BLaER1 (cell line): ENCODE measurements at regions not wholly inside any gene's neighbourhood (a gene's known extent, or its start where the extent isn't known, plus 50 kb on each side); places are given as distances from the start of the nearest gene placed in this dataset.
"Not testable (repeated sequence)": the region's sequence is repeated elsewhere in the genome, so short reads cannot be mapped to it uniquely, and the experiment has no call there.

ENCODE experiments used
- H3K27ac ChIP-seq: shearing (Covaris generic); formaldehyde crosslinking; 2 replicates; pipeline ENCODE4 v1.8.1; 2022
- H3K27me3 ChIP-seq: shearing (Covaris generic); formaldehyde crosslinking; 2 replicates; pipeline ENCODE4 v1.8.1; 2022
- H3K36me3 ChIP-seq: shearing (Covaris generic); formaldehyde crosslinking; 2 replicates; pipeline ENCODE4 v1.8.1; 2022
- H3K4me1 ChIP-seq: shearing (Covaris generic); formaldehyde crosslinking; 2 replicates; pipeline ENCODE4 v1.8.1; 2022
- H3K4me2 ChIP-seq: shearing (Covaris generic); formaldehyde crosslinking; 2 replicates; pipeline ENCODE4 v1.8.1; 2022
- H3K4me3 ChIP-seq: shearing (Covaris generic); formaldehyde crosslinking; 2 replicates; pipeline ENCODE4 v1.8.1; 2022
- H3K9ac ChIP-seq: shearing (Covaris generic); formaldehyde crosslinking; 2 replicates; pipeline ENCODE4 v1.8.1; 2022
- H3K9me3 ChIP-seq: shearing (Covaris generic); formaldehyde crosslinking; 2 replicates; pipeline ENCODE4 v1.8.1; 2022
- H4K20me1 ChIP-seq: shearing (Covaris generic); formaldehyde crosslinking; 2 replicates; pipeline ENCODE4 v1.8.1; 2022
- Cebpa-rat ChIP-seq: shearing (Covaris generic); IDR thresholded peaks from 2 replicates; pipeline ENCODE4 v1.8.1; 2022

DNA sequence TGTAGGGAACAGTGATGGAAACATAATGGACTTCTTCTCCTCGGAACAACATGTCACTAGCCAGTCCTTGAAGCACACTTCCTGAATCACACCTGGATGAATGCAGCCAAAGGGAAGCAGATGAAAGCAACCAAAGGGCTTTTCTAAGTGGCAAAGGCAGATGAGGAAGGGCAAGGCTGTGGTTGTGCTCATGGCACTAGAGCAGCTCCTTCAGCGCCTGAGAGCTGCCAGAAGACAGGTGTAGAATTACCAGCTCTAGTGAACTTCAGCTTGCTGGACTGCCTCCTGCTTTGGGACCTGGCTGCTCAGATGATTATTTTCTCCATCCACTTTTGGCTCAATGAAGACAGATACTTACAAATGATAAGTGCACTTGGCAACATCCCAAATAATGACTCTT lies 1372.1 kb upstream of the SEL1L start:
- TF ChIP-seq Cebpa-rat = no peak
- Histone ChIP-seq H3K36me3 (no peaks in the 10 kb centered on the region), H3K4me3 (no peak overlapping the region), H3K4me1 (no peaks in the 10 kb centered on the region), H3K27me3 (no peaks in the 10 kb centered on the region), H3K27ac (no peak overlapping the region), H3K4me2 (no peak overlapping the region), H3K9ac (no peak overlapping the region), H4K20me1 (no peaks in the 10 kb centered on the region), H3K9me3 (no peaks in the 10 kb centered on the region)

DNA sequence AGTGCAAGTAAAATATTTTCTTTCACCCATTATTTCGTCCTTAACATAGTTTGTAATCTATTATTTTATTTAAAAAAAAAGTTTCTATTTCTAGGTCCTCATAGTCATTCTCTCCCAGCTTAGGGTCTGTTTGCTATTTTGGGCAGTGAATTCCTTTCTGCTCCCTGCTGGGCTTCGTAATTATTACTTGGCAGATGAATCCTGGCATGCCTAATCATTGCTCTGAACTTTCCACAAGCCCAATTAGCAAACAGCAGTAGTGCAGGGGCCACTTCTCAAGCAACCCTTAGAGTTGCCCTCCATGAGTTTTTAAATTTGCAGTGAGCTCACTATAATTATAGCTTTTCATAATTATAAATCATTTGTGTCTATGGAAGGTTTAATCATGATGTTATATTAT lies 1378.3 kb upstream of the SEL1L start:
- H4K20me1 ChIP-seq = no peaks in the 10 kb centered on the region
- no peak overlapping the region for H3K27ac ChIP-seq
- H3K9ac ChIP-seq = no peak overlapping the region
- H3K4me3 ChIP-seq = no peak overlapping the region
- H3K4me2 ChIP-seq = no peak overlapping the region
- no peaks in the 10 kb centered on the region for H3K9me3 ChIP-seq
- H3K27me3 ChIP-seq = no peaks in the 10 kb centered on the region
- H3K36me3 ChIP-seq = no peaks in the 10 kb centered on the region
- no peak for TF ChIP-seq Cebpa-rat
- H3K4me1 ChIP-seq = no peaks in the 10 kb centered on the region

DNA sequence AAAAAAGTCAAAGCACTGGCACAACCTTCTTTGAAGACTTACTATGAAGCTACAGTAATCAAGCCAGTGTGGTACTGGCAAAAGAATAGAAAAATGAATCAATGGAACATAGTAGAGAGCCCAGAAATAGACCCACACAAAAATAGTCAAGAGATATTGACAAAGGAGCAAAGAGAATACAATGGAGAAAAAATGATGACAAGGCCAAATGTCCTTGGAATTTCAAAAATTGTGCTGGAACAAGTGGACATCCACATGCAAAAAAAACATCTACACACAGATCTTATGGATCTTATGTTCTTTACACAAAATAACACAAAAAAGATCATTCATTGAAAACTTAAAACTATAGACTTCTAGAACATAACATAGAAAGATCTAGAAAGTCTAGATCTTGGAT lies 1379.7 kb upstream of the SEL1L start:
- no peaks in the 10 kb centered on the region for H3K9me3 ChIP-seq
- TF ChIP-seq Cebpa-rat = no peak

DNA sequence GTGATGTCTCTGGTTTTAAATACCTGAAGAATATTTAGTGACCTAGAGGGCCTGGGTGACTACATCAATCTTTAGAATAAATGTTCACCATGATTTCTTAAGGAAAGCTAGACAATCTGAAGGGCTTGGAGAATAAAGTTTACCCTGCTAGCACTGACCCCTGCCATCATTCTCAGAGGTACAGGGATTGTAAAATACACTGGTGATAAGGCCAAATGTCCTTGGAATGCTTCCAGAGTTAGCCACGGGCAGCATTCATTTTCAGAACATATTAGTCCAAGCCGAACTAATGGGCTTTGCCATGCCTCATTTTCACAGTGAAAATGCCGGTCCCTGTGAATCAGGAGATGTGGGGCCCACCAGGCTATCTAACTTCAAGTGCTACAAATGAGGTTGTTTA lies 1381.7 kb upstream of the SEL1L start:
- H3K4me3 ChIP-seq = no peak overlapping the region
- no peak overlapping the region for H3K9ac ChIP-seq
- H3K27ac ChIP-seq = no peak overlapping the region
- no peaks in the 10 kb centered on the region for H3K4me1 ChIP-seq
- H4K20me1 ChIP-seq = no peaks in the 10 kb centered on the region
- H3K27me3 ChIP-seq = no peaks in the 10 kb centered on the region
- no peaks in the 10 kb centered on the region for H3K9me3 ChIP-seq
- no peaks in the 10 kb centered on the region for H3K36me3 ChIP-seq
- H3K4me2 ChIP-seq = no peak overlapping the region
- TF ChIP-seq Cebpa-rat = no peak

More for the DNA sequence above, 1379.7 kb upstream of the SEL1L start:
- Histone ChIP-seq H4K20me1 (no peaks in the 10 kb centered on the region), H3K9ac (no peak overlapping the region), H3K27me3 (no peaks in the 10 kb centered on the region), H3K36me3 (no peaks in the 10 kb centered on the region), H3K4me1 (no peaks in the 10 kb centered on the region), H3K4me2 (no peak overlapping the region), H3K27ac (no peak overlapping the region), H3K4me3 (no peak overlapping the region)

DNA sequence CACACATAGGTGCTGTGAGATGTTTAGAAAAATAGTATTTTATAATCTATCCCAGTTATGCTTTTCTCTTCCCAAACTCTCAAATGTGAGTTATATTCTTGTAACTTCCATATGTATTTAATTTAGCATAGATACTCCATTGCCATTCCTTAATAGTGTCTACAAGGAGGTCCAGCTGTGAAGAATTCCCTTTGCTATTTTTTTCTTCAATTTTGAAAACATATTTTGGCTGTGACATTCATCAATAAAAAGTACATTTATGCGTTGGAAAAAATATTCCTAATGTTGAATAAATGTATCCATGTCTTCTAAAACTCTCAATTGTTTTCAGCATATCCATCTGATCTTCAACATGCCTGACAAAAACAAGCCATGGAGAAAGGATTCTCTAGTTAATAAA lies 1402.0 kb upstream of the SEL1L start:
- Histone ChIP-seq H3K4me1 (no peaks in the 10 kb centered on the region), H3K9ac (no peak overlapping the region), H3K27me3 (no peaks in the 10 kb centered on the region), H3K9me3 (no peaks in the 10 kb centered on the region), H3K27ac (no peak overlapping the region), H4K20me1 (no peaks in the 10 kb centered on the region), H3K4me2 (no peak overlapping the region), H3K4me3 (no peak overlapping the region), H3K36me3 (no peaks in the 10 kb centered on the region)
- TF ChIP-seq Cebpa-rat = no peak

DNA sequence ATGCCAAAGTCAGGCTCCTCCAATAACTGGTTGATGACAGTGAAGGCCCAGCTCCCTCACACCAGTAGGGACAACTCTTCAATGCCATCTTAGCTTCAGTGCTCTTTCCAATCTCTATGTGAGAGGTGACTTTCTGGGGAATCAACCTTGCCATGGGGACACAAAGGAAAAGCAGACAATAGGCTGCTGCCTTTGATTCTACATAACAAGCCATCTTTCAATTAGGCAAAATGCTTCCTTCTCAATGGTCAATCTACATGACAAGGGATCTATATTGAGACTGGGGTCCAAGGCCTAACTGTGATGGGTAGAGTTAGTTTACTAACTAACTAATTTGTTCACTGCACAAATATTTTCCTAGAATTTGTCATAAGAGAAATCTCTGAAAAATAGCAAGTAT lies 1417.5 kb upstream of the SEL1L start:
- Histone ChIP-seq H3K36me3 (no peaks in the 10 kb centered on the region), H3K4me2 (no peak overlapping the region), H4K20me1 (no peaks in the 10 kb centered on the region), H3K27ac (no peak overlapping the region), H3K4me1 (no peaks in the 10 kb centered on the region), H3K9me3 (no peaks in the 10 kb centered on the region), H3K9ac (no peak overlapping the region), H3K4me3 (no peak overlapping the region), H3K27me3 (no peaks in the 10 kb centered on the region)
- no peak for TF ChIP-seq Cebpa-rat

DNA sequence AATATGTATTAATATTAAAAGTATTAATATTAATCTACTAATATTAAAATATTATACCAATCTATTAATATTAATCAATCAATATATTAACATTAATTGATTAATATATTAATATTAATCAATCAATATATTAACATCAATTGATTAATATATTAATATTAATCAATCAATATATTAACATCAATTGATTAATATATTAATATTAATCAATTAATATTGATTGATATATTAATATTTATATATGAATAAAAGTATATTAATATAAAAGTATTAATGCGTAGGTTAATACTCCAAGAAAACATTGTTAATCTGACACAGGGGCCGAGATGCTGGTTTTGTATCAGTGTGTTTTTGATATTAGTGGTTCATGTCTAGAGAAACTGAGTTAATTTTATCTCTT lies 1430.1 kb upstream of the SEL1L start:
- no peaks in the 10 kb centered on the region for H3K36me3 ChIP-seq
- no peaks in the 10 kb centered on the region for H3K27me3 ChIP-seq
- H3K4me1 ChIP-seq = no peaks in the 10 kb centered on the region
- H3K4me3 ChIP-seq = no peak overlapping the region
- no peak overlapping the region for H3K27ac ChIP-seq
- no peak for TF ChIP-seq Cebpa-rat
- H3K9ac ChIP-seq = no peak overlapping the region
- no peaks in the 10 kb centered on the region for H4K20me1 ChIP-seq
- H3K9me3 ChIP-seq = no peaks in the 10 kb centered on the region
- H3K4me2 ChIP-seq = no peak overlapping the region

DNA sequence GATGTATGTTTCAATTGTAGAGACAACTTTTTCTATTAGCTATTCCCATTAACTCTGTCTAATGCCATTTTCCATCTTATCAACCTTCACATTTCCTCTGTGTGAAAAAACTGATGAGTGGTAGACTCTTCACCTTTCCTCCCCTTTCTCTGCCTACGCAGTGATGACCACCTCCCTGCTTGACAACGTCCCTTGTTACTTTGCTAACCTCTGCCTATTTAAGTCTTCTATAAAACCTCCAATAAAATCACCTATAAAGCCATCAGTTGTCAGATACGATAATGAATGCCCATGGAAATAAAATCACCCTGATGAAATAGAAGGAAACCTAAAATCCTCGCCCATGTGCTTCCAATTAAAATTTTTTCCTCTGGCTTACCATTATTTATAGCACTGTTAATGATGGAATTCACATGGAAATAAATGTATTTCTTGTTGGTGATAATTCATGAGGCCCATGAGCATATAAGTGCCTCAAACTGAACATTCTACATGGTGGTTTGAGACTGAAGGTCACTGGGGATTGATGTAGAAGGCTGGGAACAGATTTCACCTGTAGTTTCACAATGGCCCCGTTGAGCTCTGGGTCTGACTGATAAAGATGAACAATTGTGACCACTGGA lies 1454.0 kb upstream of the SEL1L start:
- Histone ChIP-seq H3K4me3 (no peak overlapping the region), H3K27ac (no peak overlapping the region), H3K36me3 (no peaks in the 10 kb centered on the region), H3K9me3 (no peaks in the 10 kb centered on the region), H3K4me2 (no peak overlapping the region), H4K20me1 (no peaks in the 10 kb centered on the region), H3K4me1 (no peaks in the 10 kb centered on the region), H3K27me3 (no peaks in the 10 kb centered on the region), H3K9ac (no peak overlapping the region)
- no peak for TF ChIP-seq Cebpa-rat

DNA sequence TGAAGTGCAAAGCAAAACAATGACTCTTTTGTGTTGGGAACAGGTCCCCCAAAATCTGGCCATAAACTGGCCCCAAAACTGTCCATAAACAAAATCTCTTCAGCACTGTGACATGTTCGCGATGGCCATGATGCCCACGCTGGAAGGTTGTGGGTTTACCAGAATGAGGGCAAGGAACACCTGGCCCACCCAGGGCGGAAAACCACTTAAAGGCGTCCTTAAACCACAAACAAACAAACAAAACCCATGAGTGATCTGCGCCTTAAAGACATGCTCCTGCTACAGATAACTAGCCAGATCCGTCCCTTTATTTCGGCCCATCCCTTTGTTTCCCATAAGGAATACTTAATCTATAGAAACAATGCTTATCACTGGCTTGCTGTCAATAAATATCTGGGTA lies 1460.9 kb upstream of the SEL1L start:
- not testable (repeated sequence) for H3K9ac ChIP-seq, H3K9me3 ChIP-seq, H3K27ac ChIP-seq, H3K4me1 ChIP-seq, H3K4me2 ChIP-seq, H3K27me3 ChIP-seq, H4K20me1 ChIP-seq, H3K36me3 ChIP-seq, H3K4me3 ChIP-seq

DNA sequence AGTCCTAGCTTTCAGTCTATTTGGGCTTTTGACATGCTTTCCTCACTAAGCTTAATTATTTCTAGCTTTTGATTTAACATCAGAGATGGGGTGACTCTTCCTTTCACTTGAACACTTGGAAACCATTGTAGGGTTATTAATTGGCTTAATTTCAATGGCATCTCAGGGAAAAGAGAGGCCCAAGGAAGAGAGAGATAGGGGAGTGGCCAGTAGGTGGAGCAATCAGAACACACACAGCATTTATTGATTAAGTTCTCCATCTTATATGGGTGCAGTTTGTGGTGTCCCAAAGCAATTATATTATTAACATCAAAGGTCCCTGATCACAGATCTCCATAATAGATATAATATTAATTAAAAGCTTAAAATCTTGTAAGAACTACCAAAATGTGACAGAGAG lies 1466.1 kb upstream of the SEL1L start:
- Histone ChIP-seq H3K27ac (no peak overlapping the region), H3K27me3 (no peaks in the 10 kb centered on the region), H3K36me3 (no peaks in the 10 kb centered on the region), H3K4me3 (no peak overlapping the region), H3K9me3 (no peaks in the 10 kb centered on the region), H3K4me1 (peaks cover 10% of the 10 kb centered on the region), H3K4me2 (no peak overlapping the region), H3K9ac (no peak overlapping the region), H4K20me1 (no peaks in the 10 kb centered on the region)
- TF ChIP-seq Cebpa-rat = no peak

DNA sequence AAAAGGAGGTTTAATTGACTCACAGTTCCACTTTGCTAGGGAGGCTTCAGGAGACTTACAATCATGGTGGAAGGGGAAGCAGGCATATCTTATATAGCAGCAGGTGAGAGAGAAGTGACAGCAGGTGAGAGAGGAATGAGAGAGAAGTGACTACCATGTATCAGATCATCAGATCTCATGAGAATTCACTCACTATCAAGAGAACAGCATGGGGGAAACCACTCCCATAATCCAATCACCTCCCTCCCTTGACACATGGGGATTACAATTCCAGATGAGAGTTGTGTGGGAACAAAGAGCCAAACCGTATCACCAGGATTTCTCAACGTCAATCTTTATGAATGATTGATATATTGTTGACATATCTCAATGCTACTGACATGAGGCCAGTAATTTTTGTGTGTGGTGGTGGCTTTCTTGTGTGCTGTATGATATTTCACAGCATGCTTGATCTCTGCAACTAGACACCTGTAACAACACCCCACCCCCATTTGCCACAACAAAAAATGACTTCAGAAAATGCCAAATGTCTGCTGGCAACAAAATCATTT lies 1470.9 kb upstream of the SEL1L start:
- Histone ChIP-seq H3K9me3 (peaks cover 14% of the 10 kb centered on the region), H3K4me3 (no peak overlapping the region), H3K9ac (no peak overlapping the region), H4K20me1 (no peaks in the 10 kb centered on the region), H3K4me1 (peaks cover 4% of the 10 kb centered on the region), H3K4me2 (no peak overlapping the region), H3K27me3 (no peaks in the 10 kb centered on the region), H3K27ac (no peak overlapping the region), H3K36me3 (no peaks in the 10 kb centered on the region)
- TF ChIP-seq Cebpa-rat = no peak
